IMR-90 (cell line): ENCODE measurements at regions not wholly inside any gene's neighbourhood (a gene's known extent, or its start where the extent isn't known, plus 50 kb on each side); places are given as distances from the start of the nearest gene placed in this dataset.

Experiments used
- ATAC-seq: fragments of 200-7000 bp; cut with Tn5 transposase; 2 replicates; pipeline ENCODE4 v1.9.1; 2020; ENCODE audit warnings: low read depth, mild to moderate bottlenecking, moderate library complexity
- BruUV-seq: library from RNA; stranded (reverse); fragments of 400-500 nt; replicated peaks from 2 replicates; lab custom pipeline; 2021; lab: Mats Ljungman, UMichigan
- CTCF ChIA-PET: fragments of 300-600 bp; formaldehyde crosslinking; extraction: SDS; loops from one replicate; lab custom pipeline; 2021; ENCODE audit warnings: antibody characterized with exemption; lab: Yijun Ruan, JAX
- POLR2A ChIA-PET: fragments of 300-600 bp; sonication (Branson Sonifier 250); formaldehyde crosslinking; loops from one replicate; lab custom pipeline; 2022; ENCODE audit warnings: antibody characterized with exemption; ENCODE audit not compliant: unreplicated experiment; lab: Charles Lee
- DNase-seq: peaks from one replicate; pipeline ENCODE4 v3.0.0; 2013
- H2AFZ ChIP-seq: replicated peaks from 2 replicates; pipeline ENCODE3; 2013; ENCODE audit warnings: low read length, mild to moderate bottlenecking; ENCODE audit not compliant: poor library complexity
- H2AK5ac ChIP-seq: 2 replicates; pipeline ENCODE4 v1.6.1; 2013; ENCODE audit warnings: low read depth, low read length, inconsistent platforms
- H2AK9ac ChIP-seq: replicated peaks from 2 replicates; pipeline ENCODE3; 2013; ENCODE audit warnings: mild to moderate bottlenecking, low read depth, low read length, moderate library complexity; ENCODE audit not compliant: poor library complexity
- H2BK120ac ChIP-seq: 2 replicates; pipeline ENCODE4 v1.6.1; 2013; ENCODE audit warnings: low read depth, low read length, inconsistent platforms
- H2BK15ac ChIP-seq: 3 replicates; pipeline ENCODE4 v1.6.1; 2013; ENCODE audit warnings: low read depth, low read length, inconsistent platforms
- H2BK20ac ChIP-seq: 2 replicates; pipeline ENCODE4 v1.6.1; 2013; ENCODE audit warnings: low read depth, mild to moderate bottlenecking, inconsistent platforms, low read length, moderate library complexity
- H2BK5ac ChIP-seq: 2 replicates; pipeline ENCODE4 v1.6.1; 2013; ENCODE audit warnings: mild to moderate bottlenecking, low read depth, low read length, inconsistent platforms; ENCODE audit not compliant: poor library complexity, severe bottlenecking
- H3K14ac ChIP-seq: replicated peaks from 2 replicates; pipeline ENCODE4 v1.6.1; 2013; ENCODE audit warnings: low read depth, low read length, inconsistent platforms
- H3K18ac ChIP-seq: 2 replicates; pipeline ENCODE4 v1.6.1; 2013; ENCODE audit warnings: low read depth, low read length, control low read depth
- H3K23ac ChIP-seq: 2 replicates; pipeline ENCODE4 v1.6.1; 2013; ENCODE audit warnings: low read depth, low read length, inconsistent platforms
- H3K27ac ChIP-seq: 2 replicates; pipeline ENCODE4 v1.5.1; 2013; ENCODE audit warnings: mild to moderate bottlenecking, control low read depth, low read length; ENCODE audit not compliant: insufficient read depth
- H3K27me3 ChIP-seq: 2 replicates; pipeline ENCODE4 v1.6.1; 2013; ENCODE audit warnings: low read length; ENCODE audit not compliant: control insufficient read depth, insufficient read depth
- H3K36me3 ChIP-seq: 2 replicates; pipeline ENCODE4 v1.6.1; 2013; ENCODE audit warnings: low read length, mixed read lengths; ENCODE audit not compliant: control insufficient read depth, insufficient read depth
- H3K4ac ChIP-seq: 2 replicates; pipeline ENCODE4 v1.6.1; 2013; ENCODE audit warnings: low read depth, low read length, inconsistent platforms
- H3K4me1 ChIP-seq: 2 replicates; pipeline ENCODE4 v1.6.1; 2013; ENCODE audit warnings: low read length, mixed read lengths; ENCODE audit not compliant: control insufficient read depth, insufficient read depth
- H3K4me2 ChIP-seq: 2 replicates; pipeline ENCODE4 v1.6.1; 2013; ENCODE audit warnings: low read depth, mild to moderate bottlenecking, control low read depth, low read length, moderate library complexity
- H3K4me3 ChIP-seq: 2 replicates; pipeline ENCODE4 v1.5.1; 2013; ENCODE audit warnings: low read depth, mild to moderate bottlenecking, control low read depth, low read length, moderate library complexity; ENCODE audit not compliant: insufficient read depth
- H3K56ac ChIP-seq: 2 replicates; pipeline ENCODE4 v1.6.1; 2013; ENCODE audit warnings: low read length, inconsistent platforms; ENCODE audit not compliant: insufficient read depth; ENCODE audit errors: extremely low read depth
- H3K79me1 ChIP-seq, 2 experiments: 2 replicates each; pipeline ENCODE4 v1.6.1; 2013; ENCODE audit warnings: low read length in 2 of 2, inconsistent platforms in 1 of 2, low read depth in 1 of 2
- H3K9ac ChIP-seq: 2 replicates; pipeline ENCODE4 v1.6.1; 2013; ENCODE audit warnings: low read depth, low read length, control low read depth
- H3K9me1 ChIP-seq: 2 replicates; pipeline ENCODE4 v1.6.1; 2013; ENCODE audit warnings: low read length, inconsistent platforms; ENCODE audit not compliant: insufficient read depth
- H3K9me3 ChIP-seq: 2 replicates; pipeline ENCODE4 v1.6.1; 2013; ENCODE audit warnings: low read length; ENCODE audit not compliant: control insufficient read depth, insufficient read depth
- H4K20me1 ChIP-seq: 2 replicates; pipeline ENCODE4 v1.6.1; 2013; ENCODE audit warnings: low read length, inconsistent platforms; ENCODE audit not compliant: insufficient read depth
- H4K5ac ChIP-seq: 2 replicates; pipeline ENCODE4 v1.6.1; 2013; ENCODE audit warnings: mild to moderate bottlenecking, low read depth, low read length, control low read depth
- H4K8ac ChIP-seq, 2 experiments: 2 replicates each; pipeline ENCODE4 v1.6.1; 2013; ENCODE audit warnings: low read depth in 2 of 2, low read length in 2 of 2, control low read depth in 1 of 2, inconsistent platforms in 1 of 2
- H4K91ac ChIP-seq: 2 replicates; pipeline ENCODE4 v1.6.1; 2013; ENCODE audit warnings: low read depth, low read length, inconsistent platforms; ENCODE audit not compliant: insufficient read depth
- CEBPB ChIP-seq: IDR thresholded peaks from 2 replicates; pipeline ENCODE4 v1.6.1; 2012; ENCODE audit warnings: low read depth, low read length, improper control_type of control experiment
- CHD1 ChIP-seq: IDR thresholded peaks from 2 replicates; pipeline ENCODE4 v1.6.1; 2012; ENCODE audit warnings: low read depth, low read length, improper control_type of control experiment
- MAZ ChIP-seq: IDR thresholded peaks from 2 replicates; pipeline ENCODE4 v1.6.1; 2012; ENCODE audit warnings: low read depth, mild to moderate bottlenecking, low read length, improper control_type of control experiment, moderate library complexity, borderline replicate concordance
- MXI1 ChIP-seq: IDR thresholded peaks from 2 replicates; pipeline ENCODE4 v1.6.1; 2012; ENCODE audit warnings: low read depth, mild to moderate bottlenecking, low read length, moderate library complexity, borderline replicate concordance
- NFE2L2 ChIP-seq: fragments of 150-350 bp; IDR thresholded peaks from 2 replicates; pipeline ENCODE4 v1.6.1; 2016; ENCODE audit warnings: low read depth, mild to moderate bottlenecking, low read length
- POLR2A ChIP-seq: IDR thresholded peaks from 2 replicates; pipeline ENCODE4 v1.6.1; 2012; ENCODE audit warnings: mild to moderate bottlenecking, low read depth, low read length
- RFX5 ChIP-seq: IDR thresholded peaks from 2 replicates; pipeline ENCODE4 v1.8.0; 2012; ENCODE audit warnings: low read depth, mild to moderate bottlenecking, low read length, moderate library complexity
- WGBS, 2 experiments: methylation state at CpG; one replicate each; pipeline versions ENCODE4 v1.1.5 to v1.1.7; 2013; ENCODE audit warnings: missing lambda C conversion rate in 2 of 2; ENCODE audit not compliant: insufficient read length in 1 of 2; ENCODE audit errors: extremely low coverage in 2 of 2; 5-methylcytosine and 5-hydroxymethylcytosine counted together
- dilution Hi-C: fragments of 300-500 bp; cut with HindIII; formaldehyde crosslinking; loops from one replicate; pipeline ENCODE4 v1.14.3; 2018; ENCODE audit warnings: low sequenced_read_pairs; ENCODE audit not compliant: unreplicated experiment
- in situ Hi-C: fragments of 300-500 bp; cut with MboI; formaldehyde crosslinking; loops from 3 replicates; pipeline ENCODE4 v1.14.3; 2019; ENCODE audit warnings: low sequenced_read_pairs, inconsistent platforms, mixed read lengths
- intact Hi-C: fragments of 100-400 bp; cut with micrococcal nuclease; formaldehyde crosslinking; loops from 2 replicates; pipeline ENCODE4 v1.10.0; 2022

- CTCF ChIA-PET: no interaction called here
- H3K4ac ChIP-seq: no peak overlapping the region
- no peak overlapping the region for H3K56ac ChIP-seq
- H3K36me3 ChIP-seq: no peaks in the 10 kb centered on the region
- no peak overlapping the region for H4K8ac ChIP-seq
- dilution Hi-C loops: no loop called here
- no peak overlapping the region for H2AK5ac ChIP-seq
- no peaks in the 10 kb centered on the region for H3K9me3 ChIP-seq
- no peak overlapping the region for H3K27ac ChIP-seq
- no peak overlapping the region for H4K91ac ChIP-seq
- H2AFZ ChIP-seq: no peak overlapping the region
- H2BK15ac ChIP-seq: no peak overlapping the region
- no peak overlapping the region for H3K4me3 ChIP-seq
- no peak overlapping the region for H3K14ac ChIP-seq
- intact Hi-C loops: no loop called here
- POLR2A ChIA-PET: no interaction called here
- no peak overlapping the region for H2BK120ac ChIP-seq
- no peak for TF ChIP-seq MXI1
- TF ChIP-seq POLR2A: no peak
- no peak for TF ChIP-seq CEBPB
- no peak for TF ChIP-seq MAZ
- no peak for TF ChIP-seq NFE2L2
- TF ChIP-seq CHD1: no peak
- no peak for TF ChIP-seq RFX5
- DNase-seq (no peak), ATAC-seq (no peak)
- no peak overlapping the region for H3K18ac ChIP-seq
- WGBS, 2 experiments: no CpG with 5 or more reads among the region's 1 CpG
- no peaks in the 10 kb centered on the region for H3K79me1 ChIP-seq
- H2BK5ac ChIP-seq: no peak overlapping the region
- no peak overlapping the region for H3K4me2 ChIP-seq
- H3K9ac ChIP-seq: no peak overlapping the region
- H2BK20ac ChIP-seq: no peak overlapping the region
- no peak overlapping the region for H2AK9ac ChIP-seq
- no peaks in the 10 kb centered on the region for H4K20me1 ChIP-seq
- in situ Hi-C loops: no loop called here
- H3K27me3 ChIP-seq: no peaks in the 10 kb centered on the region
- H3K23ac ChIP-seq: no peak overlapping the region
- H3K9me1 ChIP-seq: no peaks in the 10 kb centered on the region
- H4K5ac ChIP-seq: no peak overlapping the region
- no TSS peak for BruUV-seq
- H3K4me1 ChIP-seq: no peaks in the 10 kb centered on the region
Measured at GRCh38 chr1:101713760-101714159, 283.0 kb downstream of the OLFM3 start.
